Ramos (cell line): ENCODE measurements at regions not wholly inside any gene's neighbourhood (a gene's known extent, or its start where the extent isn't known, plus 50 kb on each side); places are given as distances from the start of the nearest gene placed in this dataset.
"Not testable (repeated sequence)": the region's sequence is repeated elsewhere in the genome, so short reads cannot be mapped to it uniquely, and the experiment has no call there.

ENCODE experiments used
- in situ Hi-C: fragments of 300-500 bp; cut with MboI; formaldehyde crosslinking; loops from one replicate; pipeline ENCODE4 v1.14.3; 2022; ENCODE audit warnings: low sequenced_read_pairs; ENCODE audit not compliant: unreplicated experiment

DNA sequence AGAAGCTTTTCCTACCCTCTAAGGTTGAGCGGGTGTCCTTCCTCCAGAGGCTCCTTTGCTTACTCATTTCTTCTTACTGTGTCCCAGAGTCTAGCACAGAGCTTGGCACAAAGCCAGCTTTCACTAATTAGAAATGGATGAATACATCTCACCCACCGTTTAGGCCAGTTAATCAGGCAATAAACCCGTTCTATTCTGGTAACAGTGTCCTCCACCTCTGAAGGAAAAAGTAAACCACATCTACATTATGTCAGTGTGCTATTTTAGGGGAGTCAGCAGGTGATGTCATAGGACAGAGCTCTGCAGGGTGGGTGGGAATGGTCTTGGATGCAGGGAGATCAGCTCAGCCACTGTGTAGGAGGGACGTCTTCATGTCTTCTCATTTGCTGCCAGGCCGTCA is 109.2 kb downstream of the OSTF1 start:
- in situ Hi-C loops: no loop called here

DNA sequence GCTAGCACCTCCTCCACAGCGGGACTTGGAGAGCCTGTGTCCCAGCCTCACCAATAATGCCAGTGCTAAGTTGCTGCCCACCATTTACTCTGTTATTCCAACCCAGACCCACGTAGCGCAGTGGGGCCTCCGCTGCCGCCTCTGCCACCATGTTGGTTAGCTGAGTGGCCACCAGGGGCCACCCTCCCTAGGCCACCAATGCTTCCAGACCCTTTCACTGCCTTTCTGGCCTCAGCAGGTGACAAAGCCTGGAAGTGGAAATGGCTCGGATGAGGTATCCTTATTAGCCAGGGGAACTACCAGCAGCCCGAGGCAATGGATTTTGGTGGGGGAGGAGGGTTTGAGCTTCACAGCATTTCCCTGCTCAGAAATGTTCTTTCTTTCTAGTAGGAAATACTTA is 110.1 kb downstream of the OSTF1 start:
- in situ Hi-C loops: no loop called here

DNA sequence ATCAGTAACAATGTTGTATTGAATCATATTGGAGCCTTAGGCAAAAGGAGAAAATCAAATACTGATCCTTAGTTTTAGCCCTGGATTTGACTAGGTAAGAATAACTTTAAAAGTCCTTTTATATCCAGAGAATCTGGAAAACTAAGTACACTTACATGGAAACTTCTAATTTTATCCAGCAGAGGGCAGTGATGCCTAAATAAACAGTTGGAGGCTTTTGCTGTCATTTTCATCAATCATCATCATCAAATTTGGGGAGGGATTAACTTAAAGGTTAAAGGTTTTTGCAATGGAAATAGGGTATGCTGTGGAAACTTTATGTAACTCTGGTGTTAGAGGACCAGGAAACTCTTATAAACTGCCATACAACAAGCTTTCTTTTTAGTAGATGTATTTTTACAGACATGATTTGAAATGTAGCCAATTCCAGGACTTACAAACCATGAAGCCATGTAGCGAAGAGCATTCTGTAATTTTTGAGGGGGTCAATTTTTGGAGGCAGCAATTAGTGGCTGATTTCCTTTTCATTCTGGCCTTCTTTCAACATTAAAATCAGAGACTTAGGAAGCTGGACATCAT is 112.7 kb downstream of the OSTF1 start:
- in situ Hi-C loops: no loop called here

DNA sequence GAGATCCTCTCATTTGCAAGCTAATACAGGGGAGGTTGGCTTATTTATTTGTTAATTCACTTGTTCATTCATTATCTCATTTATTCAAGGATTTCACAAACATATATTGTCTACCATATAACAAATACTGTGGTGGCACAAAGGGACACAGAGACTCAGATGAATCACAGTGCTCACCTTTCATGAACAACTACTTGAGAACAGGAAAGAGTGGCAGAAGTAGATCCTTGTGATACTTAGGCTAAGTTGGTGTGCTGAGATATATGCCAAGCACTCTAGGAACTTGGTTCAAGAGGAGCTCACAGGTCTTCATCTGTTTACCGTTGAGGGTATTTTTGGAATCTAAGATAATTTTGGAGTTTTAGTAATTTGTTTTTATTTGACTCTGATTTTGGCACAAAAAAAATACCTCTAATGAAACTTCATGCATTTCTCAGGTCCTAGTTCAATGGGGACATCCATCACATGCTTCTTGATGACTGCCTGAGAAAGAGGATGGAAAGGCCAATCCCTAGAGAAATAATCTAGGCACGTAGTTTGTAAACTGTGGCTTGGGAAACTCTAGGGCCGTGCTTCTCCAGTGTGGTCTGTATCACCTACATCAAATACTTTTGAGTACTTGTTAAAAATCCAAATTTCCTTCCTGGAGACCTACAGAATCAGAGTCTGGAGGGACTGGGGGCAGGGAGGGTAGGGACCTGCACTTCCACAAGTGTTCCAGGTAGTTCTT is 113.3 kb downstream of the OSTF1 start:
- in situ Hi-C loops: no loop called here

DNA sequence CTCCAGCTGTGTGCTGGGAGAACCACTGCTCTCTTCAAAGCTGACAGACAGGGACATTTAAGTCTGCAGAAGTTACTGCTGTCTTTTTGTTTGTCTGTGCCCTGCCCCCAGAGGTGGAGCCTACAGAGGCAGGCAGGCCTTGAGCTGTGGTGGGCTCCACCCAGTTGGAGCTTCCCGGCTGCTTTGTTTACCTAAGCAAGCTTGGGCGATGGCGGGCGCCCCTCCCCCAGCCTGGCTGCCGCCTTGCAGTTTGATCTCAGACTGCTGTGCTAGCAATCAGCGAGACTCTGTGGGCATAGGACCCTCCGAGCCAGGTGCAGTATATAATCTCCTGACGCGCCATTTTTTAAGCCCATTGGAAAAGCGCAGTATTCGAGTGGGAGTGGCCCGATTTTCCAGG is 119.7 kb downstream of the OSTF1 start:
- in situ Hi-C loops: not testable (repeated sequence)

DNA sequence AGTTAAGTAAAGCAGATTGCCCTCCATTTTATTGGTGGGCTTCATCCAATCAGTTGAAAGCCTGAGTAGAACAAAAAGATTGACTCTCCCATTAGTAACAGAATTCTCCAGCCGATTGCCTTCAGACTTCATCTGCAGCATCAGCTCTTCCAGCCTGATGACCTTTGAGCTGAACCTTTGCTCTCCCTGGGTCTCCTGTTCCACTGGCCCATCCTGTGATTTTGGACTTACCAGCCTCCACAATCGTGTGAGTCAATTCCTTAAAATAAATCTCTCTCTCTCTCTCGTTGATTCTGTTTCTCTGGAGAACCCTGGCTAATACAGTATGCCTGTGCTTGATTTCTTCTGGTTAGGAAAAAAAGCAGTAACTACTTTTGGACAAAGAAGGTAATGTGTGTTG is 121.9 kb downstream of the OSTF1 start:
- in situ Hi-C loops: no loop called here

DNA sequence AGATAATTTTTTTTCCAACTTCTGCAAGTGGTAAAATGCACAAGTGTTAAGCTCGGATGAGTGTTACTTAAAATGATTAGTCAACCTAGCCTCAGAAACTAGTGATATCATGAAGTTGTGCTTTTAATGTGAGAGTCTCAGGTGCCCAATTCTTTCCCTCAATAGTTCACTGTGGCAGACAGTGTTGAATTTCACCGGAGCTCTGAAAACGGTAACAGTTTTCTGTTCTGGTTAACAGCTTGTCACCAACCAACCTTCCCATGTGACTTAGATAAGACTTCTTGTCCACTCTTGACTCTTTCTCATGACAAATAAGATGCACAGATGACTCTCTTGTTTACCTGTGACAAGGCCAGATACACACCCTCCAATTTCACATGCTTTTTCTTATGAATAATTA is 125.5 kb downstream of the OSTF1 start:
- in situ Hi-C loops: no loop called here

DNA sequence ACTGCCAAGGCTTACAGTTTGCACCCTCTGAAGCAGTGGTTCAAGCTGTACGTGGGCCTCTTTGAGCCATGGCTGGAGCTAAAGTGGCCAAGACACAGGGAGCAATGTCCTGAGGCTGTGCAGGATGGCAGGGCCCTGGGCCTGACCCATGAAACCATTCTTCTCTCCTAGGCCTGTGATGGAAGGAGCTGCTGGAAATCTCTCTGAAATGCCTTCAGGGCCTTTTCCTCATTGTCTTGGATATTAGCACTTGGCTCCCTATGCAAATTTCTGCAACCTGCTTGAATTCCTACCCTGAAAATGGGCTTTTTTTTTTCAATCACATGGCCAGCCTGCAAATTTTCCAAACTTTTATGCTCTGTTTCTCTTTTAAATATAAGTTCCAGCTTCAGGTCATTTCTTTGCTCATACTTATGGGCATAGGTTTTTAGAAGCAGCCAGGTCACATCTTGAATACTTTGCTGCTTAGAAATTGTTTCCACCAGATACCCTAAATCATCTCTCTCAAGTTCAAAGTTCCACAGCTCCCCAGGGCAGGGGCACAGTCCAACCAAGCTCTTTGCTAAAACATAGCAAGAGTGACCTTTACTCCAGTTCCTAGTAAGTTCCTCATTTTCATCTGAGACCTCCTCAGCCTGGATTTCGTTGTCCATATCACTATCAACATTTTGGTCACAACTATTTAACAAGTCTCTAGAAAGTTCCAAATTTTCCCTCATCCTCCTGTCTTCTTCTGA is 138.3 kb downstream of the OSTF1 start:
- in situ Hi-C loops: no loop called here

DNA sequence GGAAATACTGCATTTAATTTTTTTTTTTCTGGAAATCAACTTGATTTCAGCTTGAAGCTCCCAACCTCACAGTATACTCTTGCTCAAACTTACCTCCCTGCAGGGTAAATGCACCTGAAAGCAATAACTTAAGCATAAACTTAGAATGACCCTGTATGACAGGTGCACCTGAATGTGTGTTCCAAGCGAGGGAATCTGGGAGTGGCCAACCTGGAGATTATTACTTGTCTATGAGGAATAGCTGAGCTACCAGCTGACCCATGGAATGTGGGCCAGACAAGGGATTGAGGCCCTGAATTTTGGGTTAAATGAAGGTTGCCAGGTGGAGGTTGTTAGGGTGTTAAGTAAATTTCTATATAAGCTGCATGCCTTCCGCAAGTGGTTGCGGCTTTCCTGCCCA is 140.6 kb downstream of the OSTF1 start:
- in situ Hi-C loops: no loop called here

DNA sequence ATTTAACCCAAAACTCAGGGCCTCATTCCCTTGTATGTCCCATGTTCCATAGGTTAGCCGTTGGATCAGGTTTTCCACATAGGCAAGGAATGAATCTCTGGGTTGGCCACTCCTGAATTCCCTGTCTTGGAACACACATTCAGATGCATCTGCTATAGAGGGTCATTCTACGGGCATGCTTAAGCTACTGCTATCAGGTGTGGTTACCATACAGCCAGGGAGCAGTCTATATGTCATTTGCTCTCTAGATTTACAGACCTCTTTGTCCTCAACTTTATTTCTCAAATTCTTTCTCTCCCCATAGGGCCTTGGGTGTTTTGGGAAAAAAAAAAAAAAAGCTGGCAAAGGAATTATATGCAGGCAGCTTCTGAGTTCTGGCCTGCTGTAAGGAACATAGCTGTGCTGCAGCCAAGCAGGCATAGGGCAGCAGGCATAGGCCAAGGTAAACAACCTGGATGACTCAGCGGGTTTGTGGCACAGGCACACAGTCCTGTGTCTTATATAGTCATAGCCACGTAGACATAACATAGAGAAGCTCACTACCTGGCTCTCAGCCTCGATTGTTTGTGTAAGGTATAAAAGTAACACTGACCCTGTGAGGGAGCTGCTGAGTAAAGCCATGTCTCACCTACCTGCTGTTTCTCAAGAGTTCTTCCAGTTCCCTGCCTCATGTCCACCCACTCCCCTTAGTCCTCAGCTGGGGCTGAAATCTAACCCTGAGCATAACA is 141.5 kb downstream of the OSTF1 start:
- in situ Hi-C loops: no loop called here

DNA sequence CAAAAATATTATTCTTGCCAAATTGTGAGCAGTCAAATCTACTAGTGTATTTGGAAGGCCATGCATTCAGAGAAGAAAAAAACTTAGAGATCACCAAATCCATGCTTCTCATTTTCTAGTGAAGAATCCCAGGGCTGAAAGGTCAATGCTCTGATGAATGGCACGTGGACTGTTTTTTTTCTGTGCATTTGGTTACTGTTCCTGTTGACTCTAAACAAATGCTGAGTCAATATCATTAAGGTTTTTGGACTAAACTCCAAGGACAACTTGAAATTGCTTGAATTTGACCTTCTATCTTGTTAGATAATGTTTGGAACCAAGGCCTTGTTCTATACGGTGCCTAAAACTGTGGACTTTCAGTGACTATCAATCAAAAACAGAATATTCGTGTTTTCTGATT is 142.2 kb downstream of the OSTF1 start:
- in situ Hi-C loops: no loop called here

DNA sequence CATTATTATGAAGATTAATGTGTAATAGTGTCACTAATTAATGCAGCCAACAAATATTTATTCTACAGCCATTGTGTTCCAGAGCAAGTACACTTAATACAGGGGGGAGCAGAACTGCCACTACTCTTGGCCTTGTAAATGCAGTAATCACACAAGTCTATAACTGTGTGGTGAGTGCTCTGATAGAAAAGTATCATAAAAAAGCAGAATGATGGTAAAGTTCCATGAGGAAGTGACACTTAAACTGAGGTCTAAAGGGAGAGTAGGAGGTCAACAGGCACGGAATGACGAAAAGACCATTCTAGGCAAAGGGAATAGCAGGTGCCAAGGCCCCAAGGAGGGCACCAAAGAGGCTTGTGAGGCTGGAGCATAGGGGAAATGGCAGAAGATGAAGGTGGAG is 142.9 kb downstream of the OSTF1 start:
- in situ Hi-C loops: no loop called here

DNA sequence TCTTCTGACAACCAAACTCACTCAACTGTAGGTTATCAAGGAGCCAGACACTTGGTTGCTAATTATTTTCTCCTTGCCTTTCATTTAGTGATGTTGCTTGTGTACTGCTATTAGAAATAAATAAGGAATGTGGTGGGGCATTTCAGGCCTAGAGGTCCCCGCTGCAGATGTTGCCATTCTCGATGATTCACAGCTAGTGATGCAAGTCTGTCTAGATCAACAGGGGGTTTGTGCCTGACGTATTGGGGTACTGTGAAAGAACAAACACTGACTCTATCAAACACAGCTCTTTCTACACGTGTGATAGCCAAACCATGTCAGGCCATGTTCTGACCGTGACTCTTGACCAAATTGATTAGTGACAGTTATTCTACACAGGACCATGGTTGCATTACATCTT is 144.7 kb downstream of the OSTF1 start:
- in situ Hi-C loops: no loop called here

DNA sequence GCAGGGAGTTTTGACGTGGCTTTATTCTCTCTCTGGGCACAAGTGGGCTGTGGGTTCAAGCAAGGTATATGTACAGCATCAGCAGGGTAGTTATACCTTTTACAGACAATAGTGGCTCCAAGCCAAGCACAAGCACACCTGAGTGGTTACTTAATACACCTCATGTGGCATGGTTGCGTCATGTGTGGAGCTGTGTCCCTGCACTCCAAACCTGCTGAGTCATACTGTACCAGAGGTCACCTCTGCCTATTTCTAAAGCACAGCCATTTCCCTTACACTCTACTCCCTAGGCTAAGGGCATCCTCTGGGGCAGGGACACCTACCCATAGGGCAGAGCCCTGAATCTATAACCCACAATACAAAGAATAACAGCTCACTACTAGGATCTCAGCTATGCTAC is 147.3 kb downstream of the OSTF1 start:
- in situ Hi-C loops: no loop called here

DNA sequence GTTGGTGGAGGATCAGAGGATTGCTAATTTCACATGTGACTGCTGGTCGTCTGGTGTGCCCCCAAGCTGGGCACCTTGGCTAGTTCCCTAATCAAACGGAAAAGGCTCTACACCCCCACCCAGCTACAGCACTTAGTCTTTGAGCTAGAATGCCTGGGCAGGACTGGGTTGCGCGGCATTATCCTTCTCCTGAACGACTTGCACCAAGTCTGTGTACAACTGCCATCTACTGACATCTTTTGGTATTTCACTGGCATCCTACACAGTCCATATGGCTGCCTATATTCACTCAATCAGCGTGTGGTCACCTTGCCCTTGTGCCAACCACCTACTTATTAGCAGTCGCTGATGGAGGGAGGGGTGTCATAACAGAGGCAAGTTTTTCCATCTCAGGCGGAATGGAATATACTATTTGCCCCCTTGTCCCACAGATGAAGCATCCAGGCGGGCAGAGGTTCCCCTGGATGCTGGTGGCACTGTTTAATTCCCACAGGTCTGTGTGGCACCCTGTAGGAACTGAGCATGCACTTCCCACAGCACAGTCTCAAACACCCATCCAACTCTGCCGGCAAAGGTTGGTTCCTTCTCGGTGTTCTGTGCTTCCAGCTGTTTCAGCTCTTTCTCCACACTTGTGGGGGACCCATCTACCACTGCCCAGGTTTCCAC is 150.1 kb downstream of the OSTF1 start:
- in situ Hi-C loops: no loop called here

DNA sequence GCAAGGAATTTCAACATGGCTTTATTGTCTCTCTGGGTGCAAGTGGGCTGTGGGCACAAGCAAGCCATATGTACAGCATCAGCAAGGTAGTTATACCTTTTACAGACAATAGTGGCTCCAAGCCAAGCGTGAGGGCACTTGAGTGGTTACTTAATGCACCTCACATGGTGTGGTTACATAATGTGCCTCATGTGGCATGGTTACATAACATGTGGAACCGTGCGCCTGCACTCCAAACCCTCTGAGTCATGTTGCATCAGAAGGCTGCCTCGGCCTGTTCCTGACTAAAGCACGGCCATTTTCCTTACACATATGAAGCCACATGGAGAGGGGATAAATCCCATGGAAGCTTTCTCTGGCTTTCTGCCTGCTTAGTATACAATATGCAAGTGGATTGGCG is 150.9 kb downstream of the OSTF1 start:
- in situ Hi-C loops: no loop called here

DNA sequence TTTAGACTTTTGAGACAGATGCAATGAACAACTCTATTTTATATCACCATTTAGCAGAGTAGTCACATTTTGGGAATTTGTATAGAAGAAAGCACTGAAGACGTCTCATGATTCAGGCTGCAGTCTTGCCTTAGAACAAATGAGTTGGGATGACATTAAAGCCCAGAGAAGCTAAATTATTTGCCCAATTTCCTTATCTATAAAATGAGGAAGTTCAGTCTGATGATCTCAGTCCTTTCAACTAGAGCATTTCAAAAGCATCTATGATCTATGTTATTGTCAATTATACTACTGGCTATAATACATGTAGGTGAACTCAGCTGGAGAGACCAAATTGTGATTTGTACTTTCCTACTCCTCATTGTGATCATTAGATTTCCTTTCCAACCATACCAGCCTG is 154.1 kb downstream of the OSTF1 start:
- in situ Hi-C loops: no loop called here

DNA sequence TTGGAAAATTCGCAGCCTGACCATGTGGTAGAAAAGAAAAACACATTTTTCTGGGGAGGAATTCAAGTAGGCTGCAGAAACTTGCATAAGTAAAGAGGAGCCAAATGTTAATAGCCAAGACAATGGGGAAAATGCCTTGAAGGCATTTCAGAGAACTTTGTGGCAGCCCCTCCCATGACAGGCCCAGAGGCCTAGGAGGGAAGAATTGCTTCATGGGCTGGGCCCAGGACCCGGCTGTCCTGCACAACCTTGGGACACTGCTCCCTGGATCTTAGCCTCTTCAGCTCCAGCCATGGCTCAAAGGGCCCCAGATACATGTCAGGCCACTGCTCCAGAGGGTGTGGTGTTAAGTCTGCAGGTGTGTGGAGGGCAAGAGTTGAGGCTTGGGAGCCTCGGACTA is 158.6 kb downstream of the OSTF1 start:
- in situ Hi-C loops: no loop called here

DNA sequence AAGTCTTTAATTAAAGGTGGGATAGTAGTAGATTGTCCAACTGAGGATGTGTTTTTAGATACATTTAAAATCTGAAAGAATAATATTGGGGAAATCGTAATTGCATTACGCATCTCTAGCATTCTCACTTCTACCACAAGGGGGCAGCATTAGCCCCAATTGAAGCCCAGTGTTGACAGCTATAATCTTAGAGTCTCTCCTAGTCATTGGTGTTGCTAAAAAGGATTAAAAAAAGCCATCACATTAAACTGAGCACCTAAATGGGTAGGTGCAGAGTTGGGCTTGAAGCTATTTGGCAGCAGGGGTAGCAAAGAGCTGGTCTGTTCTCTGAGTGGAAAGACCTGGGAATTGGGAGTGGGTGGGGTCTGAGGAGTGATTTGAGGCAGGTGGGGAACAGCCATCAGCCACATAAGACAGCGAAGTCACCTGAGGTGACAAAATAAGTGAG is 177.2 kb downstream of the OSTF1 start:
- in situ Hi-C loops: loop anchor here (25.0 kb wide), 2 partner anchors 597 to 1022 kb away; no protein-coding TSS in a partner anchor

DNA sequence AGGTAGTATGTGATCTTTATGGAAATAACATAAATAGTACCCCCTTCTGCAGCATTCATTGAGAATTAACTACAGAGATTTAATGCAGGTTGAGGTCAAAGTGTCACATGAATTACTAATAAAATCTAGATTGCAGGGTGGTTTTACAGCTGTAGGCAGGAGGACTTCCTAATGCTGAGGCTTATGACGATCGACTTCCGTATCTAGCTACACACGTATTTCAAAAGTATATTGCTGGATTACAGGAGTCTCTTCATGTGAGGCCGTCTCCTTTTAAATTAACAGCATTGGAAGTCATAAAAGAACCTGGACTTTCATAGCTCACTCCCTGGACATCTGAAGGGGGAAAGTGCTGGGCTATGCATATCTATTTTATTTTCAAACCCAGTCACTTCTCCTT is 180.9 kb downstream of the OSTF1 start:
- in situ Hi-C loops: loop anchor here (25.0 kb wide), 2 partner anchors 593 to 1018 kb away; no protein-coding TSS in a partner anchor
